HepG2 (cell line): ENCODE measurements at regions not wholly inside any gene's neighbourhood (a gene's known extent, or its start where the extent isn't known, plus 50 kb on each side); places are given as distances from the start of the nearest gene placed in this dataset.
A peak's percentile ranks its signal among the peaks of the same experiment; 100 is the strongest.
"Not testable (repeated sequence)": the region's sequence is repeated elsewhere in the genome, so short reads cannot be mapped to it uniquely, and the experiment has no call there.

Source experiments
- ATAC-seq: fragments of 200-7000 bp; cut with Tn5 transposase; 3 replicates; pipeline ENCODE4 v1.9.1; 2020; ENCODE audit warnings: mild to moderate bottlenecking, moderate library complexity
- BruUV-seq: library from RNA; stranded (reverse); fragments of 400-500 nt; replicated peaks from 2 replicates; lab custom pipeline; 2021; lab: Mats Ljungman, UMichigan
- CTCF ChIA-PET: fragments of 300-600 bp; formaldehyde crosslinking; extraction: SDS; loops from one replicate; lab custom pipeline; 2021; ENCODE audit warnings: low total read pairs, inconsistent platforms, low intra/inter-chr PET ratio; lab: Yijun Ruan, JAX
- POLR2A ChIA-PET: fragments of 350-600 bp; sonication (Branson Sonifier 250); formaldehyde crosslinking; loops from one replicate; lab custom pipeline; 2020; ENCODE audit warnings: antibody characterized with exemption, inconsistent platforms; lab: Yijun Ruan, JAX
- DNase-seq: peaks from one replicate; pipeline ENCODE4 v3.0.0-alpha.2; 2015; ENCODE audit warnings: low spot score
- FAIRE-seq: peaks from 3 replicates; lab custom pipeline; 2011; peaks lifted over from hg19 to GRCh38; lab: Jason Lieb, UNC
- H2AFZ ChIP-seq: one replicate; pipeline ENCODE4 v1.6.1; 2011; ENCODE audit warnings: low read length, inconsistent platforms
- H3K27ac ChIP-seq: fragments of 300-600 bp; 3 replicates; pipeline ENCODE4 v1.8.0; 2011; ENCODE audit warnings: mixed run types, mild to moderate bottlenecking, mixed read lengths, low read length, inconsistent platforms; ENCODE audit not compliant: insufficient read depth; ENCODE audit errors: extremely low read length
- H3K27me3 ChIP-seq, 2 experiments: fragments of 200-600 bp in 1 of 2; 2 replicates in 1 of 2; 3 replicates in 1 of 2; pipeline versions ENCODE4 v1.6.0 to v1.8.0; 2011; ENCODE audit warnings: low read length in 2 of 2, mild to moderate bottlenecking in 2 of 2, moderate library complexity in 2 of 2, inconsistent platforms in 1 of 2; ENCODE audit not compliant: insufficient read depth in 2 of 2, control insufficient read depth in 1 of 2
- H3K36me3 ChIP-seq, 2 experiments: fragments of 200-600 bp in 1 of 2; replicated peaks in 1 of 2; 2 replicates in 1 of 2; 3 replicates in 1 of 2; pipeline versions ENCODE4 v1.5.1 to v1.8.0; 2011; ENCODE audit warnings: low read length in 2 of 2, inconsistent platforms in 1 of 2; ENCODE audit not compliant: insufficient read depth in 2 of 2, control insufficient read depth in 1 of 2
- H3K4me1 ChIP-seq: 2 replicates; pipeline ENCODE4 v1.5.1; 2012; ENCODE audit warnings: low read length, inconsistent platforms; ENCODE audit not compliant: insufficient read depth
- H3K4me2 ChIP-seq: 2 replicates; pipeline ENCODE4 v1.6.0; 2011; ENCODE audit warnings: low read depth, low read length, inconsistent platforms
- H3K4me3 ChIP-seq, 3 experiments: fragments of 200-600 bp in 1 of 3; sonication (generic), shearing (Covaris generic) in 1 of 3; replicated peaks in 1 of 3; 2 replicates each; pipeline ENCODE4 v1.5.1; 2011 to 2016; ENCODE audit warnings: low read length in 3 of 3, inconsistent platforms in 2 of 3, low read depth in 2 of 3, mild to moderate bottlenecking in 2 of 3, control low read depth in 1 of 3, mixed read lengths in 1 of 3; ENCODE audit not compliant: insufficient read depth in 1 of 3
- H3K79me2 ChIP-seq: one replicate; pipeline ENCODE4 v1.6.1; 2011; ENCODE audit warnings: low read length, inconsistent platforms; ENCODE audit not compliant: insufficient read depth
- H3K9ac ChIP-seq: 2 replicates; pipeline ENCODE4 v1.6.0; 2011; ENCODE audit warnings: mild to moderate bottlenecking, low read depth, low read length, inconsistent platforms; ENCODE audit not compliant: insufficient read depth
- H3K9me3 ChIP-seq: 2 replicates; pipeline ENCODE4 v1.5.1; 2012; ENCODE audit warnings: mild to moderate bottlenecking, low read length
- H4K20me1 ChIP-seq: 2 replicates; pipeline ENCODE4 v1.6.0; 2011; ENCODE audit warnings: inconsistent platforms, mild to moderate bottlenecking, low read length, moderate library complexity; ENCODE audit not compliant: insufficient read depth
- BRCA1 ChIP-seq: sonication (generic); formaldehyde crosslinking; IDR thresholded peaks from 2 replicates; pipeline ENCODE4 v1.4.0; 2020; ENCODE audit warnings: missing genetic modification reagents
- CEBPB ChIP-seq: IDR thresholded peaks from 2 replicates; pipeline ENCODE4 v1.6.1; 2011; ENCODE audit warnings: low read depth, low read length, improper control_type of control experiment, borderline replicate concordance
- EEA1 ChIP-seq: sonication (generic); formaldehyde crosslinking; IDR thresholded peaks from 2 replicates; pipeline ENCODE4 v1.5.1; 2020; ENCODE audit warnings: mild to moderate bottlenecking, missing genetic modification reagents, borderline replicate concordance
- KMT2B ChIP-seq: IDR thresholded peaks from 2 replicates; pipeline ENCODE4 v1.6.1; 2016; ENCODE audit warnings: missing genetic modification reagents, missing compliant biosample characterization
- LCORL ChIP-seq, 2 experiments: fragments of 450-650 bp in 1 of 2; sonication (generic) in 1 of 2; formaldehyde crosslinking in 1 of 2; IDR thresholded peaks; 2 replicates each; pipeline versions ENCODE4 v1.5.0 to v1.6.1; 2017 to 2020; ENCODE audit warnings: antibody characterized with exemption in 1 of 2, missing genetic modification reagents in 1 of 2
- RBM39 ChIP-seq: fragments of 200-400 bp; formaldehyde crosslinking; IDR thresholded peaks from one replicate; pipeline ENCODE4 v1.6.1; 2018; ENCODE audit warnings: antibody characterized with exemption, mild to moderate bottlenecking, low read depth, low read length; ENCODE audit not compliant: poor library complexity, severe bottlenecking
- SATB2 ChIP-seq: sonication (generic); formaldehyde crosslinking; IDR thresholded peaks from 2 replicates; pipeline ENCODE4 v1.5.0; 2020; ENCODE audit warnings: missing genetic modification reagents
- ZNF317 ChIP-seq: sonication (generic); formaldehyde crosslinking; IDR thresholded peaks from 2 replicates; pipeline ENCODE4 v1.5.0; 2020; ENCODE audit warnings: mild to moderate bottlenecking, missing genetic modification reagents
- ZNF775 ChIP-seq: sonication (generic); formaldehyde crosslinking; IDR thresholded peaks from 2 replicates; pipeline ENCODE4 v1.4.0; 2020; ENCODE audit warnings: missing genetic modification reagents, mild to moderate bottlenecking, moderate library complexity, borderline replicate concordance
- ZNF850 ChIP-seq: sonication (generic); formaldehyde crosslinking; conservative IDR thresholded peaks from 2 replicates; pipeline ENCODE4 v1.9.0; 2021; ENCODE audit warnings: mild to moderate bottlenecking, missing genetic modification reagents
- WGBS: methylation state at CpG from one replicate; pipeline ENCODE4 v1.1.6; 2017; ENCODE audit warnings: low lambda C conversion rate; 5-methylcytosine and 5-hydroxymethylcytosine counted together
- in situ Hi-C: cut with HindIII; loops from 2 replicates; pipeline ENCODE4 v1.10.0; 2017; ENCODE audit warnings: low pct_unique_long_range_greater_than_20kb; ENCODE audit not compliant: extremely low pct_ligation_motif_present
- intact Hi-C: fragments of 100-400 bp; cut with micrococcal nuclease; formaldehyde crosslinking; loops from one replicate; pipeline ENCODE4 v1.10.0; 2022; ENCODE audit not compliant: unreplicated experiment
- TF ChIP-seq, protein P1 (sequence below): IDR thresholded peaks from 2 replicates; pipeline ENCODE4 v1.6.1; 2018; ENCODE audit warnings: missing genetic modification reagents, mild to moderate bottlenecking, missing compliant biosample characterization
- TF ChIP-seq, protein P2 (sequence below): sonication (generic); formaldehyde crosslinking; IDR thresholded peaks from 2 replicates; pipeline ENCODE4 v1.4.0; 2020; ENCODE audit warnings: missing genetic modification reagents
- TF ChIP-seq, protein P3 (sequence below): sonication (generic); formaldehyde crosslinking; IDR thresholded peaks from 2 replicates; pipeline ENCODE4 v1.5.0; 2020; ENCODE audit warnings: missing genetic modification reagents

DNA sequence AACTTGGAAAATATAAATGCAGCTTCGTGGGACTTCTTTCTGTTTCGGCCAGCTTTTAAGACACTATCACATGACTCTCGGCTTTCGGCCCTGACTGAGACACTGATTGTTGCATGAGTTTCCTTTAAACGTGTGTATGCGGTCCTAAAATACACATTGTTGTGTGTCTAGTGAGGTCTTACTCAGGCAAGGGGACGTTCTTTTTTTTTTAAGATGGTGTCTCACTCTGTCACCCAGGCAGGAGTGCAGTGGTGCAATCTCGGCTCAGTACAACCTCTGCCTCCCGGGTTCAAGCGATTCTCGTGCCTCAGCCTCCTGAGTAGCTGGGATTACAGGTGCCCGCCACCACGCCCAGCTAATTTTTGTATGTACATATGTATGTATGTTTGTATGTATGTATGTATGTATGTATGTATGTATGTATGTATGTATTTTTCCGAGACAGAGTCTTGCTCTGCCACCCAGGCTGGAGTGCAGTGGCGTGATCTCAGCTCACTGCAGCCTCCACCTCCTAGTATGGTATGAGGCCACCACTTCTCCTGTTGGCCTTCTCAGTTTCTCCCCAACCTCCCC, 63.2 kb upstream of the PHLPP1 start:
- H2AFZ ChIP-seq, ATAC-seq, H3K27ac ChIP-seq, H3K9me3 ChIP-seq, H3K36me3 ChIP-seq, H3K79me2 ChIP-seq, intact Hi-C loops, DNase-seq, FAIRE-seq, H3K4me1 ChIP-seq, H3K27me3 ChIP-seq, H3K9ac ChIP-seq, H4K20me1 ChIP-seq, CTCF ChIA-PET, BruUV-seq, H3K4me3 ChIP-seq, in situ Hi-C loops: not testable (repeated sequence)
- POLR2A ChIA-PET = interaction anchor here (1.4 kb wide), 1 partner anchor 63 kb away, joined by 3 read pairs; no protein-coding TSS in a partner anchor
- 55% methylated on average over 15 of the region's 15 CpGs for WGBS
- peak overlapping the region; percentile 12; the same call in 1 of the 2 replicates for H3K4me2 ChIP-seq

DNA sequence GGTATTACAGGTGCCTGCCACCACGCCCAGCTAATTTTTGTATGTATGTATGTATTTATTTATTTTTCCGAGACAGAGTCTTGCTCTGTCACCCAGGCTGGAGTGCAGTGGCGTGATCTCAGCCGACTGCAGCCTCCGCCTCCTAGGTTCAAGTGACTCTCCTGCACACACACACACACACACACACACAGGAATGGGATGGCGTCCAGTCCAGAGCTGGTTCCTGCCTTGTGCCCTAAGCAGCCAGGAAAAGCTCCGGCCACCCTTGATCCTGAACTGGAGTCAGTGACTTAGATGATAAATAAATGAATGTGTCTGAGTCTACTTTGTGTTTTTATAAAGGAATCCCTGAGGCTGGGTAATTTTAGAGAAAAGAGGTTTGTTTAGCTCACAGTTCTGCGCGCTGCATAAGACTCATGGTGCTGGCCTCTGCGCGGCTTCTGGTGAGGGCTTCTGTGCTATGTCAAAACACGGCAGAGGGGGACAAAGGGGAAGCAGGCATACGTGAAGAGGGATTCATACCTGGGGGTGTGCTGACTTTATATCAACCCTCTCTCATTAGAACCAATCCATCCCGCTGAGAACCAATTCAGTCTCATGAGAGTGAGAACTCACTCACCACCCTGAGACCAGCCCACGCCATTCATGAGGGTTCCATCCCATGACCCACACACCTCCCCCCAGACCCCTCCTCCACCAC, 59.7 kb upstream of the PHLPP1 start:
- H3K36me3 ChIP-seq = no peaks in the 10 kb centered on the region
- DNase-seq (no peak), FAIRE-seq (no peak), ATAC-seq (no peak; the same call in 2 of the 3 replicates)
- H3K4me2 ChIP-seq = no peak overlapping the region
- intact Hi-C loops (no loop called here), in situ Hi-C loops (no loop called here)
- H2AFZ ChIP-seq = no peak overlapping the region
- no peak overlapping the region for H3K9ac ChIP-seq
- ChIA-PET CTCF (no interaction called here), POLR2A (no interaction called here)
- BruUV-seq = no TSS peak
- H3K9me3 ChIP-seq = no peaks in the 10 kb centered on the region
- WGBS = 42% methylated on average over 14 of the region's 15 CpGs
- H3K27me3 ChIP-seq = no peaks in the 10 kb centered on the region; a peak in 1 of 5 replicates
- H3K79me2 ChIP-seq = no peaks in the 10 kb centered on the region
- no peak overlapping the region for H3K27ac ChIP-seq
- H3K4me3 ChIP-seq = no peak overlapping the region
- no peaks in the 10 kb centered on the region for H3K4me1 ChIP-seq
- no peaks in the 10 kb centered on the region for H4K20me1 ChIP-seq
- no peak for TF ChIP-seq ZNF775 (CRISPR knock-in tag)
- TF ChIP-seq RBM39 = no peak
- TF ChIP-seq, protein P1, sequence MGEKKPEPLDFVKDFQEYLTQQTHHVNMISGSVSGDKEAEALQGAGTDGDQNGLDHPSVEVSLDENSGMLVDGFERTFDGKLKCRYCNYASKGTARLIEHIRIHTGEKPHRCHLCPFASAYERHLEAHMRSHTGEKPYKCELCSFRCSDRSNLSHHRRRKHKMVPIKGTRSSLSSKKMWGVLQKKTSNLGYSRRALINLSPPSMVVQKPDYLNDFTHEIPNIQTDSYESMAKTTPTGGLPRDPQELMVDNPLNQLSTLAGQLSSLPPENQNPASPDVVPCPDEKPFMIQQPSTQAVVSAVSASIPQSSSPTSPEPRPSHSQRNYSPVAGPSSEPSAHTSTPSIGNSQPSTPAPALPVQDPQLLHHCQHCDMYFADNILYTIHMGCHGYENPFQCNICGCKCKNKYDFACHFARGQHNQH = no peak
- TF ChIP-seq CEBPB = no peak
- TF ChIP-seq KMT2B (CRISPR knock-in tag) = no peak
- no peak for TF ChIP-seq BRCA1 (CRISPR knock-in tag)
- TF ChIP-seq ZNF850 (CRISPR knock-in tag) = no peak
- TF ChIP-seq, protein P2, sequence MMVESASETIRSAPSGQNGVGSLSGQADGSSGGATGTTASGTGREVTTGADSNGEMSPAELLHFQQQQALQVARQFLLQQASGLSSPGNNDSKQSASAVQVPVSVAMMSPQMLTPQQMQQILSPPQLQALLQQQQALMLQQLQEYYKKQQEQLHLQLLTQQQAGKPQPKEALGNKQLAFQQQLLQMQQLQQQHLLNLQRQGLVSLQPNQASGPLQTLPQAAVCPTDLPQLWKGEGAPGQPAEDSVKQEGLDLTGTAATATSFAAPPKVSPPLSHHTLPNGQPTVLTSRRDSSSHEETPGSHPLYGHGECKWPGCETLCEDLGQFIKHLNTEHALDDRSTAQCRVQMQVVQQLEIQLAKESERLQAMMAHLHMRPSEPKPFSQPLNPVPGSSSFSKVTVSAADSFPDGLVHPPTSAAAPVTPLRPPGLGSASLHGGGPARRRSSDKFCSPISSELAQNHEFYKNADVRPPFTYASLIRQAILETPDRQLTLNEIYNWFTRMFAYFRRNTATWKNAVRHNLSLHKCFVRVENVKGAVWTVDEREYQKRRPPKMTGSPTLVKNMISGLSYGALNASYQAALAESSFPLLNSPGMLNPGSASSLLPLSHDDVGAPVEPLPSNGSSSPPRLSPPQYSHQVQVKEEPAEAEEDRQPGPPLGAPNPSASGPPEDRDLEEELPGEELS = no peak
- TF ChIP-seq EEA1 (CRISPR knock-in tag) = no peak
- TF ChIP-seq LCORL (IDR thresholded peaks at IDR 0.05) = no peak
- TF ChIP-seq LCORL (CRISPR knock-in tag; IDR thresholded peaks at IDR 0.05) = no peak
- TF ChIP-seq, protein P3, sequence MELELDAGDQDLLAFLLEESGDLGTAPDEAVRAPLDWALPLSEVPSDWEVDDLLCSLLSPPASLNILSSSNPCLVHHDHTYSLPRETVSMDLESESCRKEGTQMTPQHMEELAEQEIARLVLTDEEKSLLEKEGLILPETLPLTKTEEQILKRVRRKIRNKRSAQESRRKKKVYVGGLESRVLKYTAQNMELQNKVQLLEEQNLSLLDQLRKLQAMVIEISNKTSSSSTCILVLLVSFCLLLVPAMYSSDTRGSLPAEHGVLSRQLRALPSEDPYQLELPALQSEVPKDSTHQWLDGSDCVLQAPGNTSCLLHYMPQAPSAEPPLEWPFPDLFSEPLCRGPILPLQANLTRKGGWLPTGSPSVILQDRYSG (CRISPR knock-in tag) = no peak
- TF ChIP-seq ZNF317 (CRISPR knock-in tag) = no peak
- TF ChIP-seq SATB2 = no peak
